Panc1 (cell line): ENCODE measurements at regions not wholly inside any gene's neighbourhood (a gene's known extent, or its start where the extent isn't known, plus 50 kb on each side); places are given as distances from the start of the nearest gene placed in this dataset.

Source experiments
- ATAC-seq: fragments of 200-7000 bp; cut with Tn5 transposase; 2 replicates; pipeline ENCODE4 v1.9.1; 2020; ENCODE audit warnings: mild to moderate bottlenecking, moderate library complexity
- BruUV-seq: library from RNA; stranded (reverse); fragments of 400-500 nt; replicated peaks from 2 replicates; lab custom pipeline; 2021; lab: Mats Ljungman, UMichigan
- CTCF ChIA-PET: fragments of 300-600 bp; sonication (Branson Sonifier 250); formaldehyde crosslinking; loops from one replicate; lab custom pipeline; 2022; ENCODE audit warnings: antibody characterized with exemption; lab: Charles Lee
- POLR2A ChIA-PET: fragments of 300-600 bp; sonication (Branson Sonifier 250); formaldehyde crosslinking; loops from one replicate; lab custom pipeline; 2022; ENCODE audit warnings: antibody characterized with exemption; lab: Charles Lee
- DNase-seq: peaks from one replicate; pipeline ENCODE4 v3.0.0-alpha.2; 2010; ENCODE audit warnings: low read depth, low spot score
- H3K27ac ChIP-seq: 2 replicates; pipeline ENCODE4 v1.5.1; 2011; ENCODE audit warnings: mild to moderate bottlenecking, low read length, inconsistent platforms
- H3K27me3 ChIP-seq: fragments of 200-500 bp; sonication (Bioruptor generic); 2 replicates; pipeline ENCODE4 v1.6.0; 2014; ENCODE audit warnings: low read length, inconsistent platforms; ENCODE audit not compliant: control insufficient read depth, insufficient read depth
- H3K36me3 ChIP-seq: fragments of 200-500 bp; sonication (Bioruptor generic); 2 replicates; pipeline ENCODE4 v1.5.1; 2014; ENCODE audit warnings: inconsistent platforms, mild to moderate bottlenecking, low read length, moderate library complexity; ENCODE audit not compliant: control insufficient read depth, insufficient read depth
- H3K4me1 ChIP-seq: 2 replicates; pipeline ENCODE4 v1.5.1; 2011; ENCODE audit warnings: inconsistent platforms, mild to moderate bottlenecking, low read length, moderate library complexity; ENCODE audit not compliant: control insufficient read depth, insufficient read depth
- H3K4me3 ChIP-seq, 2 experiments: 2 replicates each; pipeline ENCODE4 v1.5.1; 2011 to 2012; ENCODE audit warnings: low read depth in 2 of 2, low read length in 2 of 2, mild to moderate bottlenecking in 2 of 2, inconsistent platforms in 1 of 2, moderate library complexity in 1 of 2
- H3K9me3 ChIP-seq: fragments of 200-500 bp; sonication (Bioruptor generic); 2 replicates; pipeline ENCODE4 v1.5.1; 2014; ENCODE audit warnings: low read depth, mild to moderate bottlenecking, inconsistent platforms, low read length, moderate library complexity; ENCODE audit not compliant: control insufficient read depth, insufficient read depth
- CTCF ChIP-seq: fragments of 450-650 bp; IDR thresholded peaks from 2 replicates; pipeline ENCODE4 v1.5.1; 2017; ENCODE audit warnings: mild to moderate bottlenecking
- POLR2AphosphoS5 ChIP-seq: IDR thresholded peaks from 2 replicates; pipeline ENCODE4 v1.6.1; 2012; ENCODE audit warnings: mild to moderate bottlenecking, low read depth, low read length, moderate library complexity
- SIN3A ChIP-seq: IDR thresholded peaks from 2 replicates; pipeline ENCODE4 v1.6.1; 2012; ENCODE audit warnings: low read depth, mild to moderate bottlenecking, low read length, moderate library complexity, borderline replicate concordance; ENCODE audit not compliant: insufficient read depth
- TCF7L2 ChIP-seq: IDR thresholded peaks from 2 replicates; pipeline ENCODE4 v1.6.1; 2011; ENCODE audit warnings: mild to moderate bottlenecking, low read depth, low read length, inconsistent platforms
- in situ Hi-C: cut with HindIII; loops from 2 replicates; pipeline ENCODE4 v1.10.0; 2016; ENCODE audit warnings: low sequenced_read_pairs, low pct_unique_long_range_greater_than_20kb
- intact Hi-C: fragments of 100-400 bp; cut with micrococcal nuclease; formaldehyde crosslinking; loops from one replicate; pipeline ENCODE4 v1.10.0; 2022; ENCODE audit not compliant: unreplicated experiment
- TF ChIP-seq, protein P1 (sequence below), 2 experiments: IDR thresholded peaks; 2 replicates each; pipeline ENCODE4 v1.6.1; 2011 to 2012; ENCODE audit warnings: low read depth in 2 of 2, control low read depth in 1 of 2, low read length in 1 of 2, mild to moderate bottlenecking in 1 of 2, moderate library complexity in 1 of 2; ENCODE audit not compliant: insufficient read depth in 1 of 2

GRCh38 chr1:239263801-239264200, 122.6 kb upstream of the CHRM3 start:
- Histone ChIP-seq H3K27ac (no peak overlapping the region), H3K4me3 (no peak overlapping the region), H3K9me3 (no peaks in the 10 kb centered on the region), H3K36me3 (no peaks in the 10 kb centered on the region), H3K4me1 (no peaks in the 10 kb centered on the region), H3K27me3 (no peaks in the 10 kb centered on the region)
- ATAC-seq (no peak), DNase-seq (no peak)
- intact Hi-C loops: no loop called here
- no TSS peak for BruUV-seq
- TF ChIP-seq, protein P1, sequence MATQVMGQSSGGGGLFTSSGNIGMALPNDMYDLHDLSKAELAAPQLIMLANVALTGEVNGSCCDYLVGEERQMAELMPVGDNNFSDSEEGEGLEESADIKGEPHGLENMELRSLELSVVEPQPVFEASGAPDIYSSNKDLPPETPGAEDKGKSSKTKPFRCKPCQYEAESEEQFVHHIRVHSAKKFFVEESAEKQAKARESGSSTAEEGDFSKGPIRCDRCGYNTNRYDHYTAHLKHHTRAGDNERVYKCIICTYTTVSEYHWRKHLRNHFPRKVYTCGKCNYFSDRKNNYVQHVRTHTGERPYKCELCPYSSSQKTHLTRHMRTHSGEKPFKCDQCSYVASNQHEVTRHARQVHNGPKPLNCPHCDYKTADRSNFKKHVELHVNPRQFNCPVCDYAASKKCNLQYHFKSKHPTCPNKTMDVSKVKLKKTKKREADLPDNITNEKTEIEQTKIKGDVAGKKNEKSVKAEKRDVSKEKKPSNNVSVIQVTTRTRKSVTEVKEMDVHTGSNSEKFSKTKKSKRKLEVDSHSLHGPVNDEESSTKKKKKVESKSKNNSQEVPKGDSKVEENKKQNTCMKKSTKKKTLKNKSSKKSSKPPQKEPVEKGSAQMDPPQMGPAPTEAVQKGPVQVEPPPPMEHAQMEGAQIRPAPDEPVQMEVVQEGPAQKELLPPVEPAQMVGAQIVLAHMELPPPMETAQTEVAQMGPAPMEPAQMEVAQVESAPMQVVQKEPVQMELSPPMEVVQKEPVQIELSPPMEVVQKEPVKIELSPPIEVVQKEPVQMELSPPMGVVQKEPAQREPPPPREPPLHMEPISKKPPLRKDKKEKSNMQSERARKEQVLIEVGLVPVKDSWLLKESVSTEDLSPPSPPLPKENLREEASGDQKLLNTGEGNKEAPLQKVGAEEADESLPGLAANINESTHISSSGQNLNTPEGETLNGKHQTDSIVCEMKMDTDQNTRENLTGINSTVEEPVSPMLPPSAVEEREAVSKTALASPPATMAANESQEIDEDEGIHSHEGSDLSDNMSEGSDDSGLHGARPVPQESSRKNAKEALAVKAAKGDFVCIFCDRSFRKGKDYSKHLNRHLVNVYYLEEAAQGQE (IDR thresholded peaks at IDR 0.05; ENCODE audit: insufficient read depth in 1 of 2, low read depth in 2 of 2, low read length in 1 of 2): no peak
- no peak for TF ChIP-seq POLR2AphosphoS5
- TF ChIP-seq TCF7L2: no peak
- TF ChIP-seq CTCF: no peak
- TF ChIP-seq SIN3A: no peak
- in situ Hi-C loops: no loop called here
- ChIA-PET POLR2A (no interaction called here), CTCF (no interaction called here)

GRCh38 chr1:239262538-239262937, 123.8 kb upstream of the CHRM3 start:
- no peaks in the 10 kb centered on the region for H3K9me3 ChIP-seq
- H3K4me3 ChIP-seq: no peak overlapping the region
- ATAC-seq (no peak), DNase-seq (no peak)
- H3K4me1 ChIP-seq: no peaks in the 10 kb centered on the region
- in situ Hi-C loops (no loop called here), intact Hi-C loops (no loop called here)
- no peaks in the 10 kb centered on the region for H3K36me3 ChIP-seq
- CTCF ChIA-PET: no interaction called here
- no peaks in the 10 kb centered on the region for H3K27me3 ChIP-seq
- TF ChIP-seq POLR2AphosphoS5 (no peak), CTCF (no peak), SIN3A (no peak), TCF7L2 (no peak)
- TF ChIP-seq, protein P1 (IDR thresholded peaks at IDR 0.05; ENCODE audit: insufficient read depth in 1 of 2, low read depth in 2 of 2, low read length in 1 of 2): no peak
- no peak overlapping the region for H3K27ac ChIP-seq
- POLR2A ChIA-PET: no interaction called here
- no TSS peak for BruUV-seq
